HG03342 (cell line): ENCODE measurements at regions not wholly inside any gene's neighbourhood (a gene's known extent, or its start where the extent isn't known, plus 50 kb on each side); places are given as distances from the start of the nearest gene placed in this dataset.
"Not testable (repeated sequence)": the region's sequence is repeated elsewhere in the genome, so short reads cannot be mapped to it uniquely, and the experiment has no call there.

ENCODE experiments used
- ATAC-seq: cut with Tn5 transposase; IDR thresholded peaks from one replicate; pipeline ENCODE4 v1.9.1; 2021; ENCODE audit warnings: mild to moderate bottlenecking, moderate library complexity; ENCODE audit not compliant: unreplicated experiment

- no peak for ATAC-seq
These were observed 253.7 kb upstream of the DIAPH2 start for GRCh38 chrX:96430756-96431455.

- no peak for ATAC-seq
These were observed 252.0 kb upstream of the DIAPH2 start for GRCh38 chrX:96432647-96433046.

DNA sequence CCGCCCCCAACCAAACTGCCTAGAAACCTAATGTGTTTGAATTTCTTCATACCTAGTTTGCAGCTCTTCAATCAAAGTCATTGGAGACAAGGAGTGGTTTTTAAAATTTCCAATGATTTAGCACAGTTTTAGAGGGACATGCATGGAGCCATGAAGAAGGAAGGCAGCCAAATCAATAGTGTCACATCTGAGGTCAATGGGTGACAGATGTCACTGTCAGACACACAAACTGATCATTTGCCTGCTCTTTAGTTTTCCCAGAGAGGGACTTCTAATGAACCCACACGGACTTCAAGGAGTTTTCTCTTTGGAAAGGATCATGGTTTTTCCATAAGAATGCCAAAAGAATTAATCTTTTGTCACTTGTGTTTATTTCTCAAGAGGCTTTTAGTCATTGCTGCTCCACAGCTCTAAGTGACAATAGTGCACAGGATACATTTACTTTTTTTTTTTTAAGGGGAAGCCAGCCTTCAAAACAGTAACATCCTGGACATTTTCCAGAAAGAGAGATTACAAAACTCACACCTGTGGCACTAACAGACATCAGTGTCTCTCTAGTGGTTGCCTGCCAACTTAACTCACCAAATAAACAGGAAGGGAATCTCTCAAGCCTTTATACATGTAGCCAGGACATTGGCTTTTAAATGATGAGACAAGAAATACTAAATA lies 251.1 kb upstream of the DIAPH2 start:
- no peak for ATAC-seq

DNA sequence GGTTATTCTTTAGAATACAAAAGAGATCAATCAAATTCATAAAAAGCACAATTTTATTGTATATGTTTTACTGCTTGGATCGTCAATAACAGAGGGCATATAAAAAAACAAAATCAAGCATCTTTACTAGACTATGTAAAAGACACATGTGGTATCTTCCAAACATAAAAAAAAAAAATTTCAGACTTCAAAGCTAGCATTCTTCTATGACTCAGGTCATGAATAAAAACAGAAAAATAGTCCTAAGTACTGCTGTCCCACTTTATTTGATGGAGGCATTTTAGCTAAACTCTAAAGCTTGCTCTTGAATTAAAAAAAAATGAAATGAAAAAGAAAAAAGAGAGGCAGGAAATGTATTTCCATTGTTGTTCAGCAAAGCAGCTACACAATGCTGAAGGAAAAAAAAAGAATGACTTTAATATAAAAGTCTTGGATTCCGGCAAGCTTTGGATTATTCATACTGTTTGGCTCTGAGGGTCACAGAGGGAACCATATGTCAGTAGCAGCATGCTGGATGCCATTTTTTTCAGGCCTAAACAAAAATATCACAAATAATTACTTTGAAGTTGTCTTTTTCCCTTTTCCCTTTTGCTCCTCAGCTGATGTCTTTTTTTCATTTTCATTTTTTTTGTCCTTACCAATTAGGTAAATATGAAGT lies 249.1 kb upstream of the DIAPH2 start:
- no peak for ATAC-seq

- ATAC-seq: no peak
These were observed 248.5 kb upstream of the DIAPH2 start for GRCh38 chrX:96436105-96436504.

GRCh38 chrX:96438803-96439202 lies 245.8 kb upstream of the DIAPH2 start:
- ATAC-seq: no peak

DNA sequence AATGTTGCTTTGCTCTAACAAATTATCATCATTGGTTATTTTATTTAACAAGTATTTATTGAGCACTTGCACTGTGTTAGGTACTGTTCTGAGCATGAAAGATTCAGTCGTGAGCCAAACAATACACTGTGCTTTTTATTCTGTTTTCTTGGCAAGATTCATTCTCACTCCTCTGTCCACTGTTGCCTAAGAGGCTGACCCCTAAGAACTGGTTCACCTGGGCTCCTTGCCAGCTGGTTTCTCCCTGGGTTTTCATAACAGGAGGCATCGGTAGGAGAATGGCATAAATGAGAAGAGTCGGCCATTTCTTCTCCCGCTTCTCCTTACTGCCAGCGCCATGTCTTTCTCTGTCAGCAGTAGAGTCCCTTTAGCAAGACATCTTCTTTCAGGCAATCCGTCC lies 243.7 kb upstream of the DIAPH2 start:
- no peak for ATAC-seq

DNA sequence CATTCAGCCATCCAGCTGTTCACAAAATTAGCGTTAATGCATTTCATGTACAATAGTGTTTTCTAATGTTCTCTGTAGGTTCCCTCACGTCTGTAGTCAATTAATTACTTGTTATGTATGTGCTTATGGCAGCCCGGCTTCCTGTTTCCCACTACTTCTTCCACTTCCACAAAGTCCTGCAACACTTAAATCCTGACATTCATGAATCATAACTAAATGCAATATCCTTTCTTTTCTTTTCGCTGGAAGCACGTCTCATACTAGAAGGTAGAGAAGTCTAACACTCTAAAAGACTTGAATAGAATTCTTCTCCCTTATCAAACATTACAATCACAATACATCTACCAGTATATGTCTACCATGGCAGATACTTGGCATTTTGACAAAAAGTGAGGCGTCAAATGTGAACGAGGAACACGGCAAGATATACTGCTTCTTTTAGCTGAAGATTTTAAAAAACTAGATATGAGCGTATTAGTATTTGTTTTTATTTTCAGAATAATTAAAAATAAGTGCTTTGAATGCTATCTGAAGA lies 239.0 kb upstream of the DIAPH2 start:
- no peak for ATAC-seq

GRCh38 chrX:96446524-96446923 lies 238.1 kb upstream of the DIAPH2 start:
- ATAC-seq: no peak

DNA sequence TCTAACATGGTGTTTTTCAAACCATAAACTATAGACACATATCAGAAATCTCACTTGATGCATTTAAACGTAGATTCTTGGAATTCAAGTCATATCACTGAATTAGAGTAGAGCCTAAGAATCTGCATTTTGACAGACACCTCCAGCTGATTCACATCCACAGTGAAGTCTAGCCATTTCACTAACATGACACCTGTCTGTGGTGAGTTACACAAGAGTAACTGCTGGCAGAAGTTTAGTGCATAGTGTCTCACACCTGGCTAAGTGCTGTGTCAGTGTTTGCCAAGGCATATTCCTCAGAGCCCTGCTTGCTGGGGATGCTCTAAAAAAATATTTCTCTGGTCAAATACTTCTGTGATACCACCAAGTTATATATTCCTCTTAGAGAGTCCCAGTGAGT lies 237.5 kb upstream of the DIAPH2 start:
- no peak for ATAC-seq

DNA sequence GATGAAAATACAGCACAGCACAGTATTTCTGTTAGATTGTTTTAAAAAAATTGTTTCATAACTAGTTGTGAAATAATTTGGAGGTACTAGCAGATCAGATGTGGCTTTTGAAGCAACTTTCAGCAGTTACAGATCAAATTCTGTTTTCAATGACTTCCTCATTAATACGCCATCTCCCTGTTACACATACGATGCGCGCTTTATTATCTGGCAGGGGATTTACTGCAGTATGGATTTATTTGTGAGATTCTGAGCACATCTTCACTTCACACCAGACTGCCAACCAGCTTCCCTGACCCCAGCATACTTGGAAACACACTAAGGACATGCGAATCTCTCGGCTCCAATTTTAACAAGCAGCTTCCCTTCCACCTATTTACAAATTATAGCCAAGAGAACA lies 235.5 kb upstream of the DIAPH2 start:
- no peak for ATAC-seq

DNA sequence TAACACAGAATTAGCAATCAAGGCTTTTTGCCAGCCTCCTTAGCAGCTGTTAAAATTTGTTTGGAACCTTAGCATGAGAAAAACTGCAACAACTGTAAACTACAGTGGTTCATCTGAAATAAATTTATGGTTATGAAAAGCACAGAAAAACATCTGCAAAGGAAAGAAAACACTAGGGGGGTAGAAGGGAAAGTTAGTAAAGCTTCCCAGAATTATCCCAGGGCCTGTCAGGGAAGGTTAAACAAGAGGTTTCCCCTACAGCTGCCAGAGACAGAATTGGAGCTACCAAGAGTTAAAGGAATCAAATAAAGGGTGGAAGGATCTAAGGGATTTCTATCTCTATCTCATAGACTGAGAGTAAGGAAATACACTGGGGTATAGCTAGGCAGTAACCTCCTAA lies 234.7 kb upstream of the DIAPH2 start:
- ATAC-seq: no peak

GRCh38 chrX:96453139-96453538 lies 231.5 kb upstream of the DIAPH2 start:
- ATAC-seq: peak; percentile 84

- ATAC-seq: peak; percentile 49
These were observed 229.6 kb upstream of the DIAPH2 start for GRCh38 chrX:96455078-96455477.

GRCh38 chrX:96464880-96465558 lies 219.6 kb upstream of the DIAPH2 start:
- no peak for ATAC-seq

DNA sequence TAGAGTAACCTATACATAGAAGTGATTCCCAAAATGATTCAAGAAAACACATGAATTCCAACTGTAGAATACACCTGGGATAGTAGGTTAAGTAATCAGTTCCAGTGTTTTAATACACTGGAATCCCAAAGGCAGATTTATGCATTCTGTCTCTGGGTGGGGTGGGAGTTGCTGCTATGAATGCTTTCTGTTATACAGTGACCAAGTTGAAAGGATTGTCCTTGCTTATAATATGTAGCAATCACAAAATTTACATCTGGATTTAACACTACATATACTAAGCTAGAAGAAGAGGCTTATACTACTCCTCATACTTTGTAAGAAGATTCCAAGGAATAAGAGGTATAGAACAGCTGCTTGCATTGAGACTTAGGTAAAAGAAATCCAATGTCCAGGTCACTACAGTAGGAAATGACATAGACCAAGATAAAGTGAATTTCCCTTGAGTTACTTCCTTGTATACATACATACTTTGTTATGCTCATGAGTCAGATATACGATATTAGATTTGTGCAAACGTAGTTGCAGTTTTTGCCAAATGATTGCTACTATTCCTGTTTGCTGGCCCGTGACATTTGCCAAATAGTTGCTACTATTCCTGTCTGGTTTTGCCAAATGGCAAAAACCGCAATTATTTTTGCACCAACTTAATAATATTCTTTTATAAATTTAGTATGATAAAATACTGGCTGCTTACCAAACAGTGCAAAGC lies 210.5 kb upstream of the DIAPH2 start:
- ATAC-seq: no peak

DNA sequence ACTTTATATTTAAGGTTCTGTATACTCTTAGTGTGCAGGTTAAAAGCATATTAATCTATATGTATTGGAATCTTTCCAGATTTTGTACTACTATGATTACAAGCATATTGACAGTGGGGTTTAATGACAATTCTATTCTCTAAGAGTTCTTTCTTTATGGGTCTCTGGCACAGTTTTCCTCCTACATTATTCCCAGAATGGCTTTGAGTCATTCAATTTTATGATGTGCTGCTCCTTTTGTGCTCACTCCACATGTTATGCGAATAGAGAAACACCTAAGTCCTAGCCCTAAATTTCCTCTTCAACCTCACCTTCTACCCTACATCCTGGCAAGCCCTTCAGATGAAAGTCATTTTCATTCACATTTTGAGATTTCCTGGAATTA lies 209.9 kb upstream of the DIAPH2 start:
- ATAC-seq: no peak

GRCh38 chrX:96480081-96480480 lies 204.6 kb upstream of the DIAPH2 start:
- no peak for ATAC-seq

- ATAC-seq: no peak
These were observed 202.8 kb upstream of the DIAPH2 start for GRCh38 chrX:96481831-96482230.

GRCh38 chrX:96483647-96484160 lies 200.9 kb upstream of the DIAPH2 start:
- ATAC-seq: no peak

- ATAC-seq: not testable (repeated sequence)
These were observed 198.0 kb upstream of the DIAPH2 start for GRCh38 chrX:96486687-96487086.
